Nephron progenitor cell (in vitro differentiated cells): ENCODE measurements at regions not wholly inside any gene's neighbourhood (a gene's known extent, or its start where the extent isn't known, plus 50 kb on each side); places are given as distances from the start of the nearest gene placed in this dataset.

Source experiments
- DNase-seq: peaks from one replicate; pipeline ENCODE4 v3.0.0; 2021
- H3K27ac Mint-ChIP-seq: 2 replicates; pipeline ENCODE4 v1.8.0; 2021; ENCODE audit warnings: mild to moderate bottlenecking, moderate library complexity, mixed read lengths
- H3K27me3 Mint-ChIP-seq: 2 replicates; pipeline ENCODE4 v1.8.0; 2021; ENCODE audit warnings: mild to moderate bottlenecking, low read depth, mixed read lengths; ENCODE audit not compliant: poor library complexity
- H3K36me3 Mint-ChIP-seq: 2 replicates; pipeline ENCODE4 v1.8.0; 2021; ENCODE audit warnings: low read depth, mixed read lengths
- H3K4me1 Mint-ChIP-seq: 2 replicates; pipeline ENCODE4 v1.8.0; 2021; ENCODE audit warnings: mixed read lengths
- H3K4me3 Mint-ChIP-seq: 2 replicates; pipeline ENCODE4 v1.8.0; 2021; ENCODE audit warnings: mild to moderate bottlenecking, moderate library complexity, mixed read lengths
- H3K9me3 Mint-ChIP-seq: 2 replicates; pipeline ENCODE4 v1.8.0; 2021; ENCODE audit warnings: mild to moderate bottlenecking, moderate library complexity, mixed read lengths
- CTCF ChIP-seq: fragments of 200-600 bp; sonication (generic); IDR thresholded peaks from 2 replicates; pipeline ENCODE4 v1.5.0; 2021; ENCODE audit warnings: antibody characterized with exemption

- peaks cover 4% of the 10 kb centered on the region for H3K36me3 Mint-ChIP-seq
- peaks cover 14% of the 10 kb centered on the region for H3K4me1 Mint-ChIP-seq
- H3K4me3 Mint-ChIP-seq: no peak overlapping the region
- H3K9me3 Mint-ChIP-seq: peaks cover 18% of the 10 kb centered on the region
- peaks cover 3% of the 10 kb centered on the region for H3K27me3 Mint-ChIP-seq
- peak overlapping the region; percentile 6 for H3K27ac Mint-ChIP-seq
- no peak for DNase-seq
- TF ChIP-seq CTCF: no peak
Observed at GRCh38 chr9:95724253-95724991, 151.1 kb upstream of the ERCC6L2 start.

DNA sequence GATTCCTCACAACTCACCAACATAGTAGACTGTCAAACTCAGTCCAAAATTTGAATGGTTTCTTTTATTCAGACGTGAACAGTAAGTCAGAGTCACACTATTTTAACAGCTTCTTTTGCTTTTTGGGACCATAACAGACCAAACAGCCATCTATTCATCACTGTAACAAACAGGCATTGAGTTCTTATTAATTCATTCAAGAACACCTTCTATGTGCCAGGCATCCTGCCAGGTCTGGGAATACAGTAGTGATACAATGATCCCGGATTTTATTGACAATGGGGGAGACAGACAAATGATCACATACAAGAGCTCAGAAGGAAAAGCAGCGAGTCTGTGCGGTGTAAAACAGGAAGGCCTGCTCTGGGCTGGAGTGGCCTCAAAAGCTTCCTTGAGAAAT, 153.3 kb upstream of the ERCC6L2 start:
- peaks cover 3% of the 10 kb centered on the region for H3K27me3 Mint-ChIP-seq
- H3K36me3 Mint-ChIP-seq: no peaks in the 10 kb centered on the region
- H3K9me3 Mint-ChIP-seq: peaks cover 21% of the 10 kb centered on the region
- H3K4me1 Mint-ChIP-seq: peaks cover 14% of the 10 kb centered on the region
- no peak overlapping the region for H3K27ac Mint-ChIP-seq
- no peak for DNase-seq
- no peak overlapping the region for H3K4me3 Mint-ChIP-seq
- no peak for TF ChIP-seq CTCF

DNA sequence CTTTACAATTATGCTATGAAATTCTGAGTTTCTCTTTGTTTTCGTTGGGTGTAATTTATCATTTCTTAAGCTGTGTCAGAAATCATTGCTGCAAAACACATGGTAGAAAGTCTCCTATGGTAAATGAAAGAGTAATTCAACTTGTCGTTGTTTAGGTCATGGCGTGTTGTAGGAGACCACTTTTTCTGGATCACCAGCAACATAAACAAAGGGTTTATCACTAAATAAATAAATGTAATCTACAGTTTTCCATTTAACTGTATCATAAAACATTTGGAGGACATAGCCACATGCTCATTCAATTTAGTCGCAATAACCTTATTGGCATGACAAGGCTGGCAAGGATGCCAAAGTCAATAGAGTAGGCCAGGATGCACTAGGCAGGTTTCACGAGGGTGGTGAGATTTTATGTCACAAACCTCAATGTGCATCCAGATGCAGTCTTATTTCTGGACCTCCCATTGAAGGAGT, 154.4 kb upstream of the ERCC6L2 start:
- TF ChIP-seq CTCF: no peak
- Mint-ChIP-seq H3K27me3 (peaks cover 3% of the 10 kb centered on the region), H3K36me3 (no peaks in the 10 kb centered on the region), H3K4me1 (peaks cover 14% of the 10 kb centered on the region), H3K27ac (no peak overlapping the region), H3K9me3 (peaks cover 31% of the 10 kb centered on the region), H3K4me3 (no peak overlapping the region)
- no peak for DNase-seq

DNA sequence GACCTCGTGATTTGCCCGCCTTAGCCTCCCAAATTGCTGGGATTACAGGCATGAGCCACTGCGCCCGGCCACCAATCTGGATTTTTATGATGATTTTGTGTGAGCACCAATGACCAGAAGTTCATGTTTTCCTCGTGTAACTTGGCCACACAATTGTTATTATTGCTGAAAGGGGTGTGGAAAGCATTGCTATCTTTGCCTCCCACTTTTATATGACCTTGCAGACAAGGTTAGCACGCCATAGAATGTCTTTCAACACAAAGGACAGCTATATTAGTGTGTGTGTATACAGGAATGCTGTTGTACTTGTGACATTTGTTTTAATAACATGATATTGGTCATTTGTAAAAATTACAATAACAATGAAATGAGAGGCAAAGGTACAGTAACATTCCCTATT, 155.0 kb upstream of the ERCC6L2 start:
- peaks cover 14% of the 10 kb centered on the region for H3K4me1 Mint-ChIP-seq
- DNase-seq: no peak

GRCh38 chr9:95719354-95719753, 156.1 kb upstream of the ERCC6L2 start:
- TF ChIP-seq CTCF: no peak
- no peak overlapping the region for H3K27ac Mint-ChIP-seq
- H3K36me3 Mint-ChIP-seq: peaks cover 7% of the 10 kb centered on the region
- H3K27me3 Mint-ChIP-seq: peaks cover 3% of the 10 kb centered on the region
- no peak overlapping the region for H3K4me3 Mint-ChIP-seq
- H3K9me3 Mint-ChIP-seq: peaks cover 40% of the 10 kb centered on the region
- H3K4me1 Mint-ChIP-seq: peaks cover 9% of the 10 kb centered on the region
- DNase-seq: no peak

More for the DNA sequence above, 155.0 kb upstream of the ERCC6L2 start:
- no peak overlapping the region for H3K4me3 Mint-ChIP-seq
- no peak for TF ChIP-seq CTCF
- H3K9me3 Mint-ChIP-seq: peaks cover 35% of the 10 kb centered on the region
- H3K36me3 Mint-ChIP-seq: peaks cover 4% of the 10 kb centered on the region
- no peak overlapping the region for H3K27ac Mint-ChIP-seq
- peaks cover 3% of the 10 kb centered on the region for H3K27me3 Mint-ChIP-seq

DNA sequence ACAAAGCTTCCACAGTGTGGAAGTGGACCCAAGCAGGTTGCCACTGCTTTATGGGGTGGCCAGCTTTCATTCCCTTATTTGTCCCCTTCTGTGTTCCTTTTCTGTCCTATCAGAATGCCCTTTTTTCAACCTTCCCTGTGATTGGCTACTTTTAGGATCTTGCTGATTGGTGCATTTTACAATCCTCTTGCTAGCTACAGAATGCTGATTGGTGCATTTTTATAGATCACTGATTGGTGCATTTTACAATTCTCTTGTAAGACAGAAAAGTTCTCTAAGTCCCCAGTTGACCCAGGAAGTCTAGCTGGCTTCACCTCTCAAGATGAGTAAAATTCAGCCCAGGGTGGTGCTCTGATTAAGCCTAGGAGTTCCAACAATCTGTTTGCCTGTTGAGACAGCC, 157.2 kb upstream of the ERCC6L2 start:
- Mint-ChIP-seq H3K27me3 (no peaks in the 10 kb centered on the region), H3K4me1 (peaks cover 5% of the 10 kb centered on the region), H3K36me3 (peaks cover 11% of the 10 kb centered on the region), H3K9me3 (peaks cover 47% of the 10 kb centered on the region), H3K4me3 (no peak overlapping the region), H3K27ac (no peak overlapping the region)
- no peak for DNase-seq
- TF ChIP-seq CTCF: no peak
